Stimulated activated CD8-positive, alpha-beta memory T cell treated with anti-CD3 and anti-CD28 coated beads, Interleukin-15, amount 100 ng/mL, for 48 hours (primary cell): ENCODE measurements at regions not wholly inside any gene's neighbourhood (a gene's known extent, or its start where the extent isn't known, plus 50 kb on each side); places are given as distances from the start of the nearest gene placed in this dataset.
"Not testable (repeated sequence)": the region's sequence is repeated elsewhere in the genome, so short reads cannot be mapped to it uniquely, and the experiment has no call there.

Experiments
- DNase-seq, 2 donors: peaks; one replicate each; pipeline ENCODE4 v3.0.0-alpha.2; 2020; ENCODE audit warnings: low read depth in 2 of 2

- DNase-seq: no peak
Observed at GRCh38 chr1:172918478-172918877, 132.3 kb downstream of the TNFSF18 start.

GRCh38 chr1:172926070-172926469, 124.7 kb downstream of the TNFSF18 start:
- DNase-seq: no peak

GRCh38 chr1:172928412-172928811, 122.3 kb downstream of the TNFSF18 start:
- DNase-seq: no peak

- no peak for DNase-seq
Observed at GRCh38 chr1:172929006-172929405, 121.7 kb downstream of the TNFSF18 start.

GRCh38 chr1:172930142-172930541, 120.6 kb downstream of the TNFSF18 start:
- no peak for DNase-seq

- DNase-seq: no peak
Observed at GRCh38 chr1:172931340-172931739, 119.4 kb downstream of the TNFSF18 start.

GRCh38 chr1:172931761-172932160, 119.0 kb downstream of the TNFSF18 start:
- DNase-seq: no peak

GRCh38 chr1:172932981-172933380, 117.8 kb downstream of the TNFSF18 start:
- no peak for DNase-seq

GRCh38 chr1:172934417-172934762, 116.4 kb downstream of the TNFSF18 start:
- DNase-seq: no peak

- DNase-seq: no peak
Observed at GRCh38 chr1:172935062-172935592, 115.6 kb downstream of the TNFSF18 start.

GRCh38 chr1:172936088-172936645, 114.6 kb downstream of the TNFSF18 start:
- no peak for DNase-seq

GRCh38 chr1:172938681-172939080, 112.1 kb downstream of the TNFSF18 start:
- no peak for DNase-seq

GRCh38 chr1:172939475-172939874, 111.3 kb downstream of the TNFSF18 start:
- DNase-seq: no peak

GRCh38 chr1:172940174-172940855, 110.4 kb downstream of the TNFSF18 start:
- no peak for DNase-seq

- DNase-seq: no peak
Observed at GRCh38 chr1:172941471-172941870, 109.3 kb downstream of the TNFSF18 start.

- no peak for DNase-seq
Observed at GRCh38 chr1:172941945-172942344, 108.8 kb downstream of the TNFSF18 start.

GRCh38 chr1:172943138-172943537, 107.6 kb downstream of the TNFSF18 start:
- DNase-seq: not testable (repeated sequence)

- no peak for DNase-seq
Observed at GRCh38 chr1:172944931-172945330, 105.8 kb downstream of the TNFSF18 start.

- no peak for DNase-seq
Observed at GRCh38 chr1:172946814-172947507, 103.8 kb downstream of the TNFSF18 start.

- DNase-seq: peak; percentile 16 to 29
Observed at GRCh38 chr1:172948457-172948856, 102.3 kb downstream of the TNFSF18 start.

- no peak for DNase-seq
Observed at GRCh38 chr1:172949096-172949495, 101.6 kb downstream of the TNFSF18 start.

GRCh38 chr1:172950528-172950927, 100.2 kb downstream of the TNFSF18 start:
- no peak for DNase-seq
